IPS-18a (cell line): ENCODE measurements at regions not wholly inside any gene's neighbourhood (a gene's known extent, or its start where the extent isn't known, plus 50 kb on each side); places are given as distances from the start of the nearest gene placed in this dataset.

Experiments used
- H3K27ac ChIP-seq: one replicate; pipeline ENCODE4 v1.5.1; 2013; ENCODE audit warnings: low read length
- H3K27me3 ChIP-seq: one replicate; pipeline ENCODE4 v1.6.1; 2013; ENCODE audit warnings: mild to moderate bottlenecking, low read length; ENCODE audit not compliant: control insufficient read depth, insufficient read depth
- H3K36me3 ChIP-seq: one replicate; pipeline ENCODE4 v1.6.1; 2013; ENCODE audit warnings: low read depth, low read length; ENCODE audit not compliant: control insufficient read depth
- H3K4me1 ChIP-seq: one replicate; pipeline ENCODE4 v1.6.1; 2013; ENCODE audit warnings: low read depth, low read length; ENCODE audit not compliant: control insufficient read depth
- H3K4me3 ChIP-seq: one replicate; pipeline ENCODE4 v1.5.1; 2013; ENCODE audit warnings: low read length
- H3K9ac ChIP-seq: one replicate; pipeline ENCODE4 v1.6.1; 2013; ENCODE audit warnings: mild to moderate bottlenecking, low read length, moderate library complexity
- H3K9me3 ChIP-seq: one replicate; pipeline ENCODE4 v1.6.1; 2013; ENCODE audit warnings: low read depth, low read length; ENCODE audit not compliant: control insufficient read depth

GRCh38 chr5:155727512-155728145 lies 599.3 kb upstream of the SGCD start:
- Histone ChIP-seq H3K27me3 (peaks cover 86% of the 10 kb centered on the region), H3K9ac (peak overlapping the region; percentile 34), H3K27ac (no peak overlapping the region), H3K4me1 (peaks cover 5% of the 10 kb centered on the region), H3K9me3 (no peaks in the 10 kb centered on the region), H3K4me3 (peak overlapping the region; percentile 59), H3K36me3 (no peaks in the 10 kb centered on the region)

DNA sequence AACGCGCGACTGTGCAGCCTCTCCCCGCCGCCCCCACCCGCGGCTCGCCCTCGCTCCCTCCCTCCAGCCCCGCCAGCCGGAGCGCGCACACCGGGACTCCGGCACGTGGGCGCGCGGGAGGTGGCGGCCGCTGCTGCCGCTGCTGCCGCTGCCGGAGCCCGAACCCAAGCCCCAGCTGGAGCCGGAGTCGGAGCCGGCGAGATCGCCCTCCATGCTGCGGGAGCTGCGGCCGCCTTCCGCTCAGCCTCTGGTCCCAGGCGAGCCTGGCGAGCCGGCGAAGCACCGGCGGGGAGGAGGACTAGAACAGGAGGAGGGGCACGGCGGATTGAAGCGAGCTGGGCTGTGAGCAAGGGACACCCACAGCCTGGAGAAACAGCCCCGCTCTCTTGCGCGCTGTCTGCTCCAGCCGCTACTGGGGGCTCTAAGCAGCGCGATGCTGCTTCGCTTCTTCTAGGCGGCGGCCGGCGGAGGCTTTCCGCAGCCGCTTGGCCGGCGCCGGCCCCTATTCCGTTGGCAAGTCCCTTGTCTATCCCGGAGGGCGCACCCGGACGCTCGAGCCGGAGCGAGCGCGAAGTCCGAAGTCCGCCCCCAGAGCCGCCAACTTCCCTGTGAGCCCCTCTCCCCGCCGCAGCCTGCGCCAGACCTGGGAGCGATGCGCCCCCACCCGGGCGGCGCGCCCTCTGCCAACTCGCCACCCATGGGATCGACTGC lies 598.7 kb upstream of the SGCD start:
- H3K9me3 ChIP-seq = no peaks in the 10 kb centered on the region
- no peak overlapping the region for H3K27ac ChIP-seq
- peaks cover 5% of the 10 kb centered on the region for H3K4me1 ChIP-seq
- H3K36me3 ChIP-seq = no peaks in the 10 kb centered on the region
- H3K27me3 ChIP-seq = peaks cover 93% of the 10 kb centered on the region
- peak overlapping the region; percentile 59 for H3K4me3 ChIP-seq
- peak overlapping the region; percentile 34 for H3K9ac ChIP-seq

DNA sequence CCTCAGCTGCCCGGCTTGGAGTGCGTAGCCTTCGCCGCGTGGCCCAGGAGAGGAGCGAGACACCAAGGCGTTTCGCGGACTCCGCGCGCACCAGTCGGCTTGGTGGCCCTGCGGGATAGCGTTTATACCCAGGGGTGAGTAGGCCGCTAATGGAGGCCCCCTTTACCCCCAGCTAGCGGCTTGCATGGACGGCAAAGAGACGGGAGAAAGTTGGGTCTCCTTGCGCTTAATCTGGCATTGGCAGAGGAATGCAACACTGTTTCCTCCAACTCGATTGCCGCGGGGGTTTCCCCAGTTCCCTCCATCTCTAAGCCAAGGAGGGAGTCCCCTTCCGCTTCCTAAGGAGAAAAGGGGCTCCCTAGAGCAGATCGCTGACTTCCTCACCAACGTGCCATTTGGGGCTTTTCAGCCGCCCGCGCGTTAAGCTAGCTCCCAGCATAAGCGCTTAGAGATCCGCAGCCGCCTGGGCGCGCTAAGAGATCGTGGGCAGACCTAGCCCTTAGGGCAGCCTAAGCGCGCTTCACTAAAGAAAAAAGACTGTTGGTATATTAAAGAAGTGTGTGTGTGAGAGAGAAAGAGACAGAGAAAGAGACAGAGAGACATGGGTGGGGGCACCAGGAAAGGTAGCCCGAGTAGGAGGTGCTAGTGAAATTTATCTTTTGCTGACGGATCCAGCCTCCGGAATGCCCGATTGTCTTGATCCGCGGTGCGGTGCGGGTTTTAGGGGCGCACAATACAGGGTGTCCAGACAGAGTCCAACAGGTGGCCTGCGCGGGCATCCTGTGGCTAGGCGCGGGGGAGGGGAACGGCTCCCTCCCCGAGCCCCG lies 597.9 kb upstream of the SGCD start:
- H3K4me1 ChIP-seq = peaks cover 5% of the 10 kb centered on the region
- H3K27ac ChIP-seq = no peak overlapping the region
- H3K9ac ChIP-seq = no peak overlapping the region
- H3K36me3 ChIP-seq = no peaks in the 10 kb centered on the region
- H3K27me3 ChIP-seq = peaks cover 95% of the 10 kb centered on the region
- peak overlapping the region; percentile 59 for H3K4me3 ChIP-seq
- H3K9me3 ChIP-seq = no peaks in the 10 kb centered on the region

DNA sequence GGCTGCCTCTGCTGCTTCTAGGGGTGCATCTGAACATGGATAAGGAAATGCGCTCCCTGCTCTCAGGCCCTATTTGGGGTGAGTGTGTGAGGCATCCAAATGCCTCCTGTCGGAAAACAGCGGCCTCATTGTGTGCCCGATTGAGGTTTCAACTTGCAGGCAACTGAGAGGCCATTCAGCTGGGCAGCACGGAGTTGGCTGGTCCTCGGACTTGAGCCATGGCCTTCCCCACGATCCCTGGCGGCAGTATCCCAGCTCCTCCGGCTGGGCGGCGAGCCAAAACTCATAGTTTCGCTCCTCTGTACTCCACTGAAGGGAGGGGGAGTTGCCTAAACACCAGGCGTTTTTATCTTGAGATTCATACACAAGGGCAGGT lies 597.3 kb upstream of the SGCD start:
- no peak overlapping the region for H3K9ac ChIP-seq
- no peaks in the 10 kb centered on the region for H3K9me3 ChIP-seq
- no peaks in the 10 kb centered on the region for H3K36me3 ChIP-seq
- no peak overlapping the region for H3K27ac ChIP-seq
- H3K4me1 ChIP-seq = peaks cover 5% of the 10 kb centered on the region
- H3K27me3 ChIP-seq = peaks cover 96% of the 10 kb centered on the region
- peak overlapping the region; percentile 59 for H3K4me3 ChIP-seq

- H3K4me1 ChIP-seq = peaks cover 5% of the 10 kb centered on the region
- peaks cover 69% of the 10 kb centered on the region for H3K27me3 ChIP-seq
- no peak overlapping the region for H3K4me3 ChIP-seq
- no peak overlapping the region for H3K27ac ChIP-seq
- H3K36me3 ChIP-seq = no peaks in the 10 kb centered on the region
- no peaks in the 10 kb centered on the region for H3K9me3 ChIP-seq
- no peak overlapping the region for H3K9ac ChIP-seq
These were observed 594.2 kb upstream of the SGCD start for GRCh38 chr5:155732587-155733376.

- H3K36me3 ChIP-seq = no peaks in the 10 kb centered on the region
- peaks cover 5% of the 10 kb centered on the region for H3K4me1 ChIP-seq
- no peak overlapping the region for H3K27ac ChIP-seq
- H3K9me3 ChIP-seq = no peaks in the 10 kb centered on the region
- H3K27me3 ChIP-seq = peaks cover 57% of the 10 kb centered on the region
- no peak overlapping the region for H3K9ac ChIP-seq
- no peak overlapping the region for H3K4me3 ChIP-seq
These were observed 593.0 kb upstream of the SGCD start for GRCh38 chr5:155733935-155734334.

DNA sequence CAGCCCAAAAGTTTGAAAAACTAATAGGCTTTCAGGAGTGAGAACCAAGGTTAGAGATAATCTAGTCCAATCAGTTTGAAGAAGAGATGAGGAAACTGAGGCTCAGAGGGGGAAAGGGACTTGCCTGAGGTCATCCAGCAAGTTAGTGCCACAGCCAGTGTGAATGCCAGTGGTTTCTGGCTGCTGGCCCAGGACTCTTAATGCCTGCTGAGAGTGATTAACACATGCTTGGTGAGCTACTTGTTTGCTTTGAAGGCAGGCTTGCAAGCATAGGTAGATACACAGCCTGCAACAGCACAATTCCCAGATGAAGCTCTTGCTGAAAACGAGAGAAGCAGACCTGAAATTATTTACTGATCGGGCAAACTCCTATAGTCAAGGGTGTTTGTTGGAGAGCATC lies 591.6 kb upstream of the SGCD start:
- H3K4me1 ChIP-seq = no peaks in the 10 kb centered on the region
- H3K4me3 ChIP-seq = no peak overlapping the region
- no peak overlapping the region for H3K27ac ChIP-seq
- no peak overlapping the region for H3K9ac ChIP-seq
- H3K27me3 ChIP-seq = peaks cover 43% of the 10 kb centered on the region
- H3K9me3 ChIP-seq = no peaks in the 10 kb centered on the region
- no peaks in the 10 kb centered on the region for H3K36me3 ChIP-seq

DNA sequence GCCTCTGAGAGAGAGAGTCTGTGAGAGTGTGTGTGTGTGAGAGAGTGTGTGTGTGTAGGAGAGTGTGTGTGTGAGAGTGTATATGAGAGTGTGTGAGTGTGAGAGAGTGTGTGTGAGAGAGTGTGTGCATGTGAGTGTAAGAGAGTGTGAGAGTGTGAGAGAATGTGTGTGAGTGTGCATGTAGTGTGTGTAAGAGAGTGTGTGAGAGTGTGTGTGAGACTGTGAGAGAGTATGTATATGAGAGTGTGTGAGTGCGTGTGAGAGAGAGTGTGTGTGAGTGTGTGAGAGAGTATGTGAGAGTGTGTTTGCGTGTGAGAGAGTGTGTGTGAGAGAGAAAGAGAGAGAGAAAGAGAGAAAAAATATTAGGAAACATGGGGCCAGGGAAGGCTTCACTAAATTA lies 588.3 kb upstream of the SGCD start:
- Histone ChIP-seq H3K4me1 (no peaks in the 10 kb centered on the region), H3K4me3 (no peak overlapping the region), H3K9me3 (no peaks in the 10 kb centered on the region), H3K9ac (no peak overlapping the region), H3K27ac (no peak overlapping the region), H3K27me3 (peaks cover 10% of the 10 kb centered on the region), H3K36me3 (no peaks in the 10 kb centered on the region)

DNA sequence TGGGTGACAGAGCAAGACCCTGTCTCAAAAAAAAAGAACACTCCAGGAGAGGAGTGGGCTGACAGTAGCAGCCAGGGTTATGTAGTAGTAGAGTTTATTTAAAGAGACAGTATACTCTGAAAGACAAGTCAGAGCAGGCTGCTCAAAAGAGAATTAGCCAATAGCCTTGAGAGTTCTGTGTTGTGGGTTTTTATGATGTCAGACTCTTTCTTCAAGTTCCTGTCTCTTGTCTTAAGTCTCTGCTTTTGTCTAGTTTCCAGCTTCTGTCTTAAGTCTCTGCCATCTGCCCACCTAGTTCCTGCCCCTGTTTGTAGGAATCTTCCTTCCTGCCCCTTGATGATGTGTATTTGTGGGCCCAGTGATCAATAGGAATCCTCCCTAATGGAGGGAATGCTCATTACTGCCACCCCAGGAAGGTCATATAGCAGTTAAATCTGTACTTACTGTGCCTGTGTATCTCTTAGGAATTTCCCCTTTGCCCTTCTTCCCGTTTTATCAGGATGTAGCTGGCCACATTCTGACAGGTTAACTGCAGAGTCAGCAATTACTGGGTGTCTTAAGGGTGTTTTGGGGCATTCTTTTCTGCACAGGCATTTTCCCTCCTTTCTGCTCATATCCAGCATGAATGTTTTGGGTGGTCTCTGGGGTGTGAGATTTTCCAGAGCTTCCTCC lies 580.5 kb upstream of the SGCD start:
- Histone ChIP-seq H3K36me3 (no peaks in the 10 kb centered on the region), H3K9me3 (no peaks in the 10 kb centered on the region), H3K27ac (no peak overlapping the region), H3K4me3 (no peak overlapping the region), H3K27me3 (no peaks in the 10 kb centered on the region), H3K9ac (no peak overlapping the region), H3K4me1 (no peaks in the 10 kb centered on the region)

DNA sequence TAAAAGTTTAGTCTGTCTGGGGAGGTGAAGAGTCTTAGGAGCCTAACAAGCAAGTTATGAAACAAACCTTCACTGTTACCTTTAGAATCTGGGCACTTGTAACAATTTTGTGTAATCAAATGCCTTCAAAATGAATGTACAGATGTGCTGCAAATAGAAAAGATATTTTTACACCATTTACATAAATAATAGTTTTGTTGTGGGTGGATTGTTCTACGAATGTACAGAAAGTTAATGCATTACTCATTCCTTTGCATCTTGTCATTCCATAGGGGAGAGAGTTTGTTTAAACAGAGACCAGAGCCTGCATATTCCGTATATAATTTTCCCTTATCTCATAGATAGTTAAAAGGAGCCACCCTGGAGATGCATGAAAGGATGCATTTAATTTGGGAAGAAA lies 576.9 kb upstream of the SGCD start:
- H3K9me3 ChIP-seq = no peaks in the 10 kb centered on the region
- H3K4me1 ChIP-seq = no peaks in the 10 kb centered on the region
- H3K4me3 ChIP-seq = no peak overlapping the region
- H3K27me3 ChIP-seq = no peaks in the 10 kb centered on the region
- no peak overlapping the region for H3K9ac ChIP-seq
- H3K36me3 ChIP-seq = no peaks in the 10 kb centered on the region
- H3K27ac ChIP-seq = no peak overlapping the region

- no peaks in the 10 kb centered on the region for H3K27me3 ChIP-seq
- H3K9me3 ChIP-seq = no peaks in the 10 kb centered on the region
- H3K4me1 ChIP-seq = no peaks in the 10 kb centered on the region
- no peak overlapping the region for H3K9ac ChIP-seq
- H3K27ac ChIP-seq = no peak overlapping the region
- no peak overlapping the region for H3K4me3 ChIP-seq
- H3K36me3 ChIP-seq = no peaks in the 10 kb centered on the region
These were observed 576.4 kb upstream of the SGCD start for GRCh38 chr5:155750571-155750970.
